ENCODE measurements at regions not wholly inside any gene's neighbourhood (a gene's known extent, or its start where the extent isn't known, plus 50 kb on each side); places are given as distances from the start of the nearest gene placed in this dataset.

DNA sequence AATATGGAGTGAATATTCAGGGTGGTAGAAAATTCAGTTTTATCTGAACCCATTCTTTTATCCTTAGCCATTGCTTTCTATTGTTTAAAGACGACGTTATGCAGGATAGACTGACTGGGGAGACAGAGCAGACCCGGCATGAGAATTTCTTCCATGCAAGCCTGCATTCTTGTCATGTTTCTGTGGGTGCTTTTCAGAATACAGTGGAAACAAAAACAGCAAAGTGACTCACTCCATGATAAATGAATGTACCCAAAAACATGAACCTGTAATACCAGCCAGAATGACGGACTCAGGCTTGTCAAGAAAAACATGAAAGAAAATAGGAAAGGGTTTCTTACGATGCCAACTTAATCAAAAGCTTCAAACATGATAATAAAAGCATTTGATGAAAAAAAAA, 924.0 kb downstream of the EFNB2 start:
- Mint-ChIP-seq H3K27me3 (no peaks in the 10 kb centered on the region), H3K4me1 (ENCODE audit: low read depth in 2 of 2) (no peaks in the 10 kb centered on the region), H3K27ac (no peak overlapping the region), H3K4me3 (no peak overlapping the region), H3K36me3 (no peaks in the 10 kb centered on the region), H3K9me3 (no peaks in the 10 kb centered on the region)
- DNase-seq (ENCODE audit: low spot score) = no peak
- ATAC-seq = no peak

DNA sequence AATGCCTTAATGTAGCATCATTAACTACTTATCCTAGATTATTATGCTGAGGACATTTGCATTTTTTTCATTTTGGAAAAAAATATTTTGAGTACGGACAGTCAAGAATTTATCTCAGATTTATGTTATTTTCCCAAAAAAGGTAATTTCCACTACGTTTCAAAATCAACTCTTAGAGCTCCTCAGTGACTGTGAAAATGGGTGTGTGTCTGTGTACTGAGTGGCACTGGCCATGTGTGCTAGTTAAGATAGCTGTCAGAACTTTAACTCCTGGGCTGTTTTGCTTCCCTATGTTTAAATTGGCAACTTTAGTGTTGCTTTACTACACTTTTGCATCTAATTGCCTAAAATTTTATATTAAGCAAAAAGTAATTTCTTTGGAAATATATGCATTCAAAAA, 927.4 kb downstream of the EFNB2 start:
- H3K4me1 Mint-ChIP-seq (ENCODE audit: low read depth in 2 of 2) = no peaks in the 10 kb centered on the region
- no peaks in the 10 kb centered on the region for H3K36me3 Mint-ChIP-seq
- no peak overlapping the region for H3K4me3 Mint-ChIP-seq
- no peaks in the 10 kb centered on the region for H3K27me3 Mint-ChIP-seq
- no peak for DNase-seq (ENCODE audit: low spot score)
- ATAC-seq = no peak
- peaks cover 5% of the 10 kb centered on the region for H3K9me3 Mint-ChIP-seq
- H3K27ac Mint-ChIP-seq = no peak overlapping the region

DNA sequence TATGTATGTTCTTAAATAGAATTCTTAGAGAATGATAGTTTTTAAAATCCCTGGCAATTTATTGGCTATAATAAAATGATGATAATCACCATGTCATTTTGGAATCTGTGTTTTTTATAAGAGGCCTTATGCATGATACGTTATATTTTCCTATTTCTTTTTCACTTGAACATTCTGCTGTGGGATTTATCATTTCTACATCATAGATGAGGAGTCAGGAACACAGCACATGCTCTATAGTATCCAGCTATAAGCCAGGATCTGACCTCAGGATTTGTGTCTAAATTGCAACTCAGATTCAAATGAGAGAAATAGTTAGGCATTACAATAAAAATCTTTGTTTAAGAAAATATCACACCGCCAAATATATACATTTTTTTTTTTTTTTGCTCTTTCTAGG, 928.0 kb downstream of the EFNB2 start:
- Mint-ChIP-seq H3K27me3 (no peaks in the 10 kb centered on the region), H3K9me3 (peaks cover 7% of the 10 kb centered on the region)

DNA sequence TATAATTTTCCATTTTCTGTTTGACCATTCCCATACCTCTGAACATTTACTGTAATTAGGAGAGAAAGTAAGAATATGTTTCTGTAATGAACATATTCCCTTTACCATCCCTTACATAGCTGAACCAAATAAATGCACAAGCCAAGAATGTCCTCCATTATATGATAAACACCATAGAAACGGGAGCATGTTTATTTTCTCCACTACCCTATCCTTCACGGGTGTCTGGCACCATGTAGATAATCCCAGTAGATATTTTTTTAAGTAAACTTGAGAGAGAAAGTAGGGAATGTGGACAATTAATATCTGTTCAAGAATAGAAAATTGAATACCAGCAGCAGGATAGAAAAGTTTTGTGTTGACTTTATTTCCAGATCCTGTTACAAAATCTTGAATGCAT, 928.4 kb downstream of the EFNB2 start:
- Mint-ChIP-seq H3K9me3 (peaks cover 7% of the 10 kb centered on the region), H3K27me3 (no peaks in the 10 kb centered on the region), H3K4me1 (ENCODE audit: low read depth in 2 of 2) (no peaks in the 10 kb centered on the region), H3K4me3 (no peak overlapping the region), H3K27ac (no peak overlapping the region), H3K36me3 (no peaks in the 10 kb centered on the region)
- ATAC-seq (no peak), DNase-seq (ENCODE audit: low spot score) (no peak)

More for the DNA sequence above, 928.0 kb downstream of the EFNB2 start:
- no peak for ATAC-seq
- DNase-seq (ENCODE audit: low spot score) = no peak
- H3K4me1 Mint-ChIP-seq (ENCODE audit: low read depth in 2 of 2) = no peaks in the 10 kb centered on the region
- no peaks in the 10 kb centered on the region for H3K36me3 Mint-ChIP-seq
- no peak overlapping the region for H3K27ac Mint-ChIP-seq
- no peak overlapping the region for H3K4me3 Mint-ChIP-seq

DNA sequence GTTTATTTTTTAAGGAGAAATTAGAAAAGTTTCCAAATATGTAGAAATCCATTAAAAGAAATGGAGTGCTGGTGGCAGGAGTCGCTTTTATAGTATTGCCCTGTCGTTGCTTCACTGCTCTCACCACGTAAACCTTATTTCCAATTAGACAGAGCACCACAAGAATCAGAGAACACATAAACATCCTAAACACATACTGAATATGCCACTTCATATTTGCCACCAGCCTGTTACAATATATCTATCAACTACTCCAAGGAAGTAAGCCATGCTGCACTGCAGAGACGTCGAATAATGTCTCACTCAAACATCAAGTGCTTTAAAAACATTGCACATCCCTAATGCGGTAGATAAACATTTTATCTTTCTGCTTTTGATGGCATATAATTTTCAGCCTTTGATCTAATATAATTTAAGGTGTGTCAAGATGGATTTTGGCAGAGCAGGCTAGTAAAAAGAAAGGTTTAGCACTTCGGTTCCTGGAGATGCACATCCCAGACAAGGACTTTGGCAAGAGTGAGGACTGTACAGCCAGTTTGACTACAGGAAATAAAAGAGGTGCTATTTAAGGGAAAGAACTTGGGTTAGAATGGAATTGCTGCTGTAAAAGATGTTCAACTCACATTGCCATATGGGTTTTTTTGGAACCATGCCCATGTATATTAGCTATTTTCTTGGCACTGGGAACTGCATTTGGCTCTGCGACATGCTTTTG, 932.3 kb downstream of the EFNB2 start:
- Mint-ChIP-seq H3K9me3 (peaks cover 19% of the 10 kb centered on the region), H3K4me3 (no peak overlapping the region), H3K27me3 (no peaks in the 10 kb centered on the region), H3K27ac (no peak overlapping the region), H3K36me3 (peaks cover 4% of the 10 kb centered on the region), H3K4me1 (ENCODE audit: low read depth in 2 of 2) (no peaks in the 10 kb centered on the region)
- DNase-seq (ENCODE audit: low spot score) (no peak), ATAC-seq (no peak)

DNA sequence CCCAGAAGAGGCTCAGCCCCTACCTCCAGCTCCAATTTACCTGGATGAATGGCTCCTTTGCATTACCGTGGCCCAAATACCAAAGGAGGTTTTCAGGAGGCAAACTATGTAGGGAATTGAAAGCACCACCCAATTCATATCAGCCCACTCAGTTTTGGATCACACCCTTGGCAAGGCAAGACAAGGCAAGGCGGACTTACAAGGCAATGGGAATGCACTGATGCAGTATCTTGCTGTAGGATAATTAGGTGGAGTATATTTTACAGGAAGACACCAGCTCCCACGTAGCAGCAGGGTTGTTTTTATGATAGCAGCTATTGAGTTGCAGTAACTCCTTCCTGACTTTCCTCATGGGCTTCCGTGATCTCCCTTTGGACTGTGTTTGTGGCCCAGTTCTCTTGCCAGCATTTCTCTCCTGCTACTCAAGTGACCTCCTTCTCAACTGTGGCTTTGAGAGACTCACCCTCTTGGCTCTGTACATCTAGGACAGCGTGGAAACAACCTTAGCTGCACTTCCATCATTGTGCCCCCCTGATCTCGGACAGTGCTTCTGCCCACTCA, 935.9 kb downstream of the EFNB2 start:
- Mint-ChIP-seq H3K36me3 (peaks cover 7% of the 10 kb centered on the region), H3K4me3 (no peak overlapping the region), H3K27me3 (no peaks in the 10 kb centered on the region), H3K27ac (no peak overlapping the region), H3K9me3 (peaks cover 16% of the 10 kb centered on the region), H3K4me1 (ENCODE audit: low read depth in 2 of 2) (no peaks in the 10 kb centered on the region)
- ATAC-seq (no peak), DNase-seq (ENCODE audit: low spot score) (no peak)

DNA sequence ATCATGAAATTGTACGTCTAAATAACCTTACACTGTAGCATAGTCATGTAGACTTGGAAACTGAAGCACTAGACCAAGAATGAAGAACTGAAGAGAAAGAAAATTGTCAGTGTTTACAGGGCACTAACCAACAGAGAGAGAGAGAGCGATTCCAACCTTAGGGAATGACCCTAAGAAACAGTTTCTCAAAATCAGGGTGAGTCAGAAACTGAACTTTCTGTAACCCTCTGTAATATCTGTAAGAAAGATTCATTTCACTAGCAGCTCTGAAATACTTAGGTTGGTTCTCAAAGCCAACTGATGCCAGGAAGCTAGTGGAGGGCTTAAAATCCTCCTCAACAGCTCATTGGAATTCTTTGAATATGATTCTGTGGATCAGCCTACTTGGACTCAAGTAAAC, 936.9 kb downstream of the EFNB2 start:
- Mint-ChIP-seq H3K27me3 (no peaks in the 10 kb centered on the region), H3K4me3 (no peak overlapping the region), H3K36me3 (peaks cover 8% of the 10 kb centered on the region), H3K4me1 (ENCODE audit: low read depth in 2 of 2) (no peaks in the 10 kb centered on the region), H3K27ac (no peak overlapping the region), H3K9me3 (peaks cover 16% of the 10 kb centered on the region)
- DNase-seq (ENCODE audit: low spot score) = no peak
- ATAC-seq = no peak

DNA sequence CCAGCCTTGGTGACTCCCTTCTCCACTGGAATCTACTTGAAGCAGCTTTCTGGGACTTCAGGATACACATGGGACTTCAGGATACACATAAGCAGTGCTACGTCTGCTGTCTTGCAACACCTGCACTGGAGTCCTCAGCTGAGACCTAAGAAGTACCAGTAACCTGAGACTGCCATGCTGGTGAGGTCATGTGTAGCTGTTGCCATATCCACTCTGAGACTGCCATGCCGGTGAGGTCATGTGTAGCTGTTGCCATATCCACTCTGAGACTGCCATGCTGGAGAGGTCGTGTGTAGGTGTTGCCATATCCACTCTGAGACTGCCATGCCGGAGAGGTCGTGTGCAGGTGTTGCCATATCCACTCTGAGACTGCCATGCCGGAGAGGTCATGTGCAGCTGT, 937.9 kb downstream of the EFNB2 start:
- H3K36me3 Mint-ChIP-seq = peaks cover 8% of the 10 kb centered on the region
- no peak overlapping the region for H3K4me3 Mint-ChIP-seq
- H3K9me3 Mint-ChIP-seq = peaks cover 12% of the 10 kb centered on the region

DNA sequence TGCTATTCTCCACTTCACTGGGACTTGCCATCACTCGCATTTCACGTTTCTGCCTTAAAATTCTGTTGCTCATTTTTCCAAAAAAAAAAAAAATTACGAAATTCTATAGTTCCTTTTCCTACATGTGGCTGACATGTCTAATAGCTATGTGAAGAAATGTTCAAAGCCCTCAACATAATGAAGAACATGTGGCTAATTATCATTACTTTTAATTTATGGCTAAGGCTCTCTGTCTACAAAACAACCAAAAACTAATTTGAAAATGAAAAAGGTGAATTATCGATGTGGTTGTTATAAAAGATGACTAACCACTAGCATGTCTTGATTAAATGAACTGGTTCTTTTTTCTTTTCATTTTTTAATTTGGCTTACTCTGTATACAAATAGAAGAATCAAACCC, 940.0 kb downstream of the EFNB2 start:
- no peak overlapping the region for H3K4me3 Mint-ChIP-seq
- peaks cover 8% of the 10 kb centered on the region for H3K36me3 Mint-ChIP-seq
- peaks cover 9% of the 10 kb centered on the region for H3K9me3 Mint-ChIP-seq
- H3K27ac Mint-ChIP-seq = no peak overlapping the region
- H3K27me3 Mint-ChIP-seq = no peaks in the 10 kb centered on the region
- DNase-seq (ENCODE audit: low spot score) (no peak), ATAC-seq (no peak)
- H3K4me1 Mint-ChIP-seq (ENCODE audit: low read depth in 2 of 2) = no peaks in the 10 kb centered on the region

More for the DNA sequence above, 937.9 kb downstream of the EFNB2 start:
- Mint-ChIP-seq H3K27me3 (no peaks in the 10 kb centered on the region), H3K4me1 (ENCODE audit: low read depth in 2 of 2) (no peaks in the 10 kb centered on the region), H3K27ac (no peak overlapping the region)
- no peak for DNase-seq (ENCODE audit: low spot score)
- ATAC-seq = no peak

DNA sequence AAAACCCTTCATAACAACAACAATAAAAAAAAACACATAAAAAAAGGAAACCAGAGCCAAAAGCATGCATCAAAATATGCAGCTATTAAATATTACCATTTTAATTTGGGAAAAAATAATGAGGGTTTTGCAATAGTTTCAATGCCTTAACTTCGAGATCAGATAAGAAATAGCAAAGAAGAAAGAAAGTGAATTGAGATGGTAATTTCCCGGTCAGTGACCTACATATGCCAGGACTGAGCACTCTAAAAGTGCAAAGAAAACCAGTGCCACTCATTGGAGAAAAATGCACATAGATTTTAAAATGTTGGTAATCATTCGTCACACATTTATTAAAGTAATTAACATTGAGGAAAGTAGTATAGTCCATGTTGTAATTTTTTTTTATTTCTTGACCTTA, 944.2 kb downstream of the EFNB2 start:
- H3K4me1 Mint-ChIP-seq (ENCODE audit: low read depth in 2 of 2) = no peaks in the 10 kb centered on the region
- no peaks in the 10 kb centered on the region for H3K9me3 Mint-ChIP-seq
- ATAC-seq = no peak
- H3K27me3 Mint-ChIP-seq = no peaks in the 10 kb centered on the region
- DNase-seq (ENCODE audit: low spot score) = no peak
- H3K27ac Mint-ChIP-seq = no peak overlapping the region
- peaks cover 4% of the 10 kb centered on the region for H3K36me3 Mint-ChIP-seq
- no peak overlapping the region for H3K4me3 Mint-ChIP-seq

DNA sequence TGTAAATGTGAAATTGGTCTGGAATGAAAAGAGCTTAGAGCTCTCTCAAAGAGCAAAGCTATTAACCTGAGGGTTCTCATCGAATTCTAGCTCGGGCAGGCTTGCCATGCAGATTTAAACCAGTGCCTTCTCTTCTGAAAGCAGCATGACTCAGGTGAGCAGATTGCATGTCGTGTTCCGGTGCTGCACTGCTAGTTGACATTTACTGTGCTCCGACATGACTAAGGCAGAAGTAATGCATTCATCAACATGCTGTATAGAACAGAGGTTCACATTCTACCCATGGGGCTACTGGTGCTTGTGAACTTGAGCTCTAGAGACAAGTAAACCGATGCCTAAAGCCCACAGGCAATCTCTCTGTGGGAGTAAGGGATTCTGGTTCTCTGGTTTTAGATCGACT, 947.7 kb downstream of the EFNB2 start:
- Mint-ChIP-seq H3K9me3 (peaks cover 3% of the 10 kb centered on the region), H3K4me1 (ENCODE audit: low read depth in 2 of 2) (no peaks in the 10 kb centered on the region), H3K27ac (no peak overlapping the region), H3K36me3 (no peaks in the 10 kb centered on the region), H3K4me3 (no peak overlapping the region), H3K27me3 (no peaks in the 10 kb centered on the region)
- ATAC-seq (no peak), DNase-seq (ENCODE audit: low spot score) (no peak)

DNA sequence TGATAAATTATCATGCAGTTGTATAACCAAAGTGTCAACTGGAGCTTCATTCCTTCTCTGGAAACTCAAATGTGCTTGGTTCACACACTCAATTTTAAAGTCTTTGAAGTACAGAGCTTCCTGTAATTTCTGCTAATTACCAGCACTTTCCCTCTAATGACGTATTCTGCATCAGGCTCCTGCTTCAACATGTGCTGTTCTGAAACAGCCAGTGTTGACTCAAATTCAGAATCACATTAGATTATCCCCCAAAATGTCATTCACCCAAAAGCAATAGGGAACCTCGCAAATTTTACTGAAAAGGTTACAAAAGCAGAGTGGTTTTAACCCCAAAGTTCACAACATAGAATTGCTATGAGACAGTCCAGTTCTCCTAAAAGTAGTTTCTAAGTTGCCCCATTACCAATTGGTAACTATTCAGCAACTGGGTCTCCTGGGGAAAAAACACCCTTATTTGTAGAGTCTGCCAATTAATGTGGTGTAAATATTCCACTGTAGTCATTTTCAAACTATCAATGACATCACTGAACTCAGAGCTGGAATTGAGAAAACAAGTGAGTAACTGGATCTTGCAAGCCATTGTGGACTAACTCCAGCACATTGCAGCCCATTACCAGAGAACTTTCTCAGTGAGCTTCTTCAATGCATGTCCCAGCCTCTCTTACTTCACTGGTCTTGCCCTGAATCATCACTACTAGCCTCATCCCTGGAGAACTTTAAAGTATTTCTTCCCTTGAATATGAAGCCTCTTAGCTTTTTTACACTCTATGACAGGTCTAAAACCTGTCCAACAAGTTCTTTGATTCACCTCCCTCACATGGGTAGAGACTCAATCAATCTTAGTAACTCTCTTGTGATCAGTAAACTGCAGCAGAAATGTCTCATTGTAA, 955.4 kb downstream of the EFNB2 start:
- DNase-seq (ENCODE audit: low spot score) (no peak), ATAC-seq (no peak)
- Mint-ChIP-seq H3K4me1 (ENCODE audit: low read depth in 2 of 2) (no peaks in the 10 kb centered on the region), H3K27ac (no peak overlapping the region), H3K4me3 (no peak overlapping the region), H3K27me3 (no peaks in the 10 kb centered on the region), H3K36me3 (no peaks in the 10 kb centered on the region), H3K9me3 (peaks cover 7% of the 10 kb centered on the region)

DNA sequence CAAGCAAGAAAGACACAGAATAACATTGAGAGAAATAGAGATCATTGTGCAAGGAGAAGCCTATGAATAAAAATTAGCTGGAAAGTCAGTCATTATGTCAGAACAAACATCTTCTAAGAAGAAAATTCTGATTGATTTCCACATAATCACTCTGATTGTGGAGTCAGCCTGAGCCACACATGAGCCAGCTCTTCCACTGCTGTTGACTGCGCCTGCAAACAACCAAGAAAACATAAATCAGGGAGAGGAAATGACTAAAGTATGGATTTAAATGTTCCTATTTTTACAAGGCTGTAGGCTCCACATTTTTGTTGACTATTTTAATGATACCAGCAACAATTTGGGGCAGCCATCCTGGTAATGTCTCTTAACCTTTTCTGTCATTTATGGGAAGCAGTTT, 962.3 kb downstream of the EFNB2 start:
- DNase-seq (ENCODE audit: low spot score) = no peak
- Mint-ChIP-seq H3K4me3 (no peak overlapping the region), H3K36me3 (no peaks in the 10 kb centered on the region), H3K27me3 (no peaks in the 10 kb centered on the region), H3K27ac (no peak overlapping the region), H3K9me3 (peaks cover 10% of the 10 kb centered on the region), H3K4me1 (ENCODE audit: low read depth in 2 of 2) (no peaks in the 10 kb centered on the region)
- no peak for ATAC-seq

DNA sequence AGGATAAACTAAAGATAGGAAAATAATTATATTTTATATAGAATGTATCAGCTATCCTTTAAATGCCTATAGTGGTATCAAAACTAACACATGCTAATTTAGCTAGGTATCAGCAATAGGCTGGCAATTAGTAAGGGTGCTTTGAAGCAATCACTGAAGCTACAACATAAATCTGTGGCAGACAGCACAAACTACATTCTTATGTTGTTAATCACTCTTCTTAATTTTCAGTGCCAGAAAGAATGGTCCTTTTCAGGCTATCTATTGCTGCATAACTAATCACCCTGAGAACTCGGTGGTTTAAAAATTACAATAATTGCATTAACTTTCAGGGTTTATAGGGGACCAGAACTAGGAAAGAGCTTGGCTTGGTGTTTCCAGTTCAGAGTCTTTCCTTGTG, 963.1 kb downstream of the EFNB2 start:
- H3K9me3 Mint-ChIP-seq = peaks cover 10% of the 10 kb centered on the region
- no peak for ATAC-seq
- no peak overlapping the region for H3K4me3 Mint-ChIP-seq
- H3K4me1 Mint-ChIP-seq (ENCODE audit: low read depth in 2 of 2) = no peaks in the 10 kb centered on the region
- H3K27ac Mint-ChIP-seq = no peak overlapping the region
- no peaks in the 10 kb centered on the region for H3K27me3 Mint-ChIP-seq
- no peak for DNase-seq (ENCODE audit: low spot score)
- no peaks in the 10 kb centered on the region for H3K36me3 Mint-ChIP-seq
